ENCODE measurements at regions not wholly inside any gene's neighbourhood (a gene's known extent, or its start where the extent isn't known, plus 50 kb on each side); places are given as distances from the start of the nearest gene placed in this dataset.
A peak's percentile ranks its signal among the peaks of the same experiment; 100 is the strongest.

DNA sequence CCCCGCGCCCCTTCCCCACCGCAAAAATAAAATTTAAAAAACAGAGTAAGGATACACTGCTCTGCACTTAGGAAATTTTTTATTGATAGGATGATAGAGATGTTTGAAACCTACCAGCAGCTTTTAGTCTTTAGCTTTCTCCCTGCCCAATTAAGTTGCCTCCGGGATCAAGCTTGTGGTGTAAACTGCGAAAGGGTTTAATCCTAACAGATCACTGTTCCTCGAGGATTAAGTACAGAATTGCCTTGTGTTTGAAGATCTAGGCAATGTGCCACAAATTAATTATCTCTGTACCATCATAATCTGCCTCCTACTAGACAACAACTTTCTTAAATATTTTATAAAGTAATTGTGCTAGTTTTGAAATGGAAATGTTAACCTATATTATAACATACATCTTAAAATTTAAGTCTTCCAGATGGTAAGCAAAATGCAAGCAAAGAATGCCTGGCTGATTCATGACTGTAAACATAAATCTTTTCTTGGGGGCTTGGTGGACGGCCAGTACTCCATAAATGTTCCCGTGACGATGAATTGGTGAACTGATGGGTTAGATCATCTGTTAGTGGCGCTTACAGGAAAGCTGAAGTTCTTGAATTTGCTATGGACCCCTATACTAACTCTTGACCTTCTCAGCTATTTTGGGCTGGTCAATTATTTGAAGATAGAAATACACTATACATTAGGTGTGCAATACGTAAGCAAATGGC, 58.0 kb upstream of the ARHGAP18 start:
- Histone ChIP-seq H3K27me3 (ENCODE audit: low read length) (0 out of 2 replicates have a peak, but pooled peaks cover 2% of the 10 kb centered on the region), H3K9ac (ENCODE audit: low read length) (no peak overlapping the region), H3K4me2 (ENCODE audit: low read depth, low read length, poor library complexity, severe bottlenecking) (no peak overlapping the region), H3F3A (ENCODE audit: insufficient read depth) (no peaks in the 10 kb centered on the region), H2AFZ (ENCODE audit: low read depth, low read length, severe bottlenecking) (no peak overlapping the region), H3K9me3 (ENCODE audit: insufficient read depth, low read length) (no peaks in the 10 kb centered on the region), H3K36me3 (ENCODE audit: low read length) (no peaks in the 10 kb centered on the region), H4K20me1 (ENCODE audit: low read depth, low read length) (no peaks in the 10 kb centered on the region), H3K4me3 (ENCODE audit: insufficient read depth, low read length, poor library complexity, severe bottlenecking) (no peak overlapping the region), H3K9me2 (replicated peaks; ENCODE audit: insufficient read depth, low read length) (no peaks in the 10 kb centered on the region), H3K79me2 (ENCODE audit: insufficient read depth, low read length) (no peaks in the 10 kb centered on the region), H3K27ac (ENCODE audit: low read depth, low read length) (no peak overlapping the region)
- TF ChIP-seq EZH2phosphoT487 (conservative IDR thresholded peaks at IDR 0.05; ENCODE audit: low read length) = no peak

DNA sequence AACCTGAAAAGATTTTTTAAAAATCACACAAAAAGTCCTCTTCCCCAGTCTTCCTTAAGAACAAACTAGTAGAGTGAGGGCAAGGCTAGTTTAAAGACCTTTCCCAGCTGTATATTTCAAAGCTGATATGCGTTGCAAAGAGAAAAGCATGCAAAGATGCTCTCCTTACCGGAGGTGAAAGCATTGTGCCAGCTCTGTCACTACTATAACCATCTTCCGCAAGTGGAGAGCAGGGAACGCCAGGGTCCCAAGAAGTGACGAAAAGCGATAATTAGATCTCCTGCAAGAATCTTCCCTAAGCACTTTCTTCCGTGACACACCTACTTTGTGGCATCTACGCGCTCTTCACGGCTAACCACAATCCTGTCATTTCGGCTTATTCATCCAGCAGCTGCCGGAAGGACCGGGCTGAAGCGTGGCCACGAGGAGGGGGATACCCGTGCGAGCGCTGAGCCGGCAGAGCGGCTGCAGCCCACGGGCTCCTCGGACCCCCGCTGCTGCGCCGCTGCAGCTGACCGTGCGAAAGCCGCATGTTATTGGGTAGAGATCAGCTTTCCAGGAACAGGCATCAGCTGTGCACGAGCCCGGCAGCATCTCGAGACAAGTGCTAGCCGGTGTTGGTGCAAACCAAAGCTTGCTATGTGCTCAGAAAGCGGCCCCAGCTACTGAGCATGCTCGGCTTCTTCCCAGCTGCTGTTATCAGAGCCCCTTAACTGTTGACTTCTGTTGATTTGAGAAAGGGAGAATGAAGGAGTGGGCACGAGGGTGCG, 57.2 kb upstream of the ARHGAP18 start:
- 0 out of 2 replicates have a peak, but pooled peaks have one; percentile 48 for TF ChIP-seq EZH2phosphoT487 (conservative IDR thresholded peaks at IDR 0.05; ENCODE audit: low read length)
- TF ChIP-seq, protein P1, sequence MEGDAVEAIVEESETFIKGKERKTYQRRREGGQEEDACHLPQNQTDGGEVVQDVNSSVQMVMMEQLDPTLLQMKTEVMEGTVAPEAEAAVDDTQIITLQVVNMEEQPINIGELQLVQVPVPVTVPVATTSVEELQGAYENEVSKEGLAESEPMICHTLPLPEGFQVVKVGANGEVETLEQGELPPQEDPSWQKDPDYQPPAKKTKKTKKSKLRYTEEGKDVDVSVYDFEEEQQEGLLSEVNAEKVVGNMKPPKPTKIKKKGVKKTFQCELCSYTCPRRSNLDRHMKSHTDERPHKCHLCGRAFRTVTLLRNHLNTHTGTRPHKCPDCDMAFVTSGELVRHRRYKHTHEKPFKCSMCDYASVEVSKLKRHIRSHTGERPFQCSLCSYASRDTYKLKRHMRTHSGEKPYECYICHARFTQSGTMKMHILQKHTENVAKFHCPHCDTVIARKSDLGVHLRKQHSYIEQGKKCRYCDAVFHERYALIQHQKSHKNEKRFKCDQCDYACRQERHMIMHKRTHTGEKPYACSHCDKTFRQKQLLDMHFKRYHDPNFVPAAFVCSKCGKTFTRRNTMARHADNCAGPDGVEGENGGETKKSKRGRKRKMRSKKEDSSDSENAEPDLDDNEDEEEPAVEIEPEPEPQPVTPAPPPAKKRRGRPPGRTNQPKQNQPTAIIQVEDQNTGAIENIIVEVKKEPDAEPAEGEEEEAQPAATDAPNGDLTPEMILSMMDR (IDR thresholded peaks at IDR 0.05; ENCODE audit: insufficient read depth, low read length, poor library complexity, severe bottlenecking) = no peak
- Histone ChIP-seq H3K4me3 (ENCODE audit: insufficient read depth, low read length, poor library complexity, severe bottlenecking) (no peak overlapping the region), H3K27me3 (ENCODE audit: low read length) (0 out of 2 replicates have a peak, but pooled peaks cover 2% of the 10 kb centered on the region), H3K36me3 (ENCODE audit: low read length) (no peaks in the 10 kb centered on the region), H3F3A (ENCODE audit: insufficient read depth) (no peaks in the 10 kb centered on the region), H3K79me2 (ENCODE audit: insufficient read depth, low read length) (no peaks in the 10 kb centered on the region), H3K27ac (ENCODE audit: low read depth, low read length) (no peak overlapping the region), H3K9me2 (replicated peaks; ENCODE audit: insufficient read depth, low read length) (no peaks in the 10 kb centered on the region), H2AFZ (ENCODE audit: low read depth, low read length, severe bottlenecking) (no peak overlapping the region), H4K20me1 (ENCODE audit: low read depth, low read length) (no peaks in the 10 kb centered on the region), H3K4me2 (ENCODE audit: low read depth, low read length, poor library complexity, severe bottlenecking) (no peak overlapping the region), H3K9ac (ENCODE audit: low read length) (no peak overlapping the region), H3K9me3 (ENCODE audit: insufficient read depth, low read length) (no peaks in the 10 kb centered on the region)

DNA sequence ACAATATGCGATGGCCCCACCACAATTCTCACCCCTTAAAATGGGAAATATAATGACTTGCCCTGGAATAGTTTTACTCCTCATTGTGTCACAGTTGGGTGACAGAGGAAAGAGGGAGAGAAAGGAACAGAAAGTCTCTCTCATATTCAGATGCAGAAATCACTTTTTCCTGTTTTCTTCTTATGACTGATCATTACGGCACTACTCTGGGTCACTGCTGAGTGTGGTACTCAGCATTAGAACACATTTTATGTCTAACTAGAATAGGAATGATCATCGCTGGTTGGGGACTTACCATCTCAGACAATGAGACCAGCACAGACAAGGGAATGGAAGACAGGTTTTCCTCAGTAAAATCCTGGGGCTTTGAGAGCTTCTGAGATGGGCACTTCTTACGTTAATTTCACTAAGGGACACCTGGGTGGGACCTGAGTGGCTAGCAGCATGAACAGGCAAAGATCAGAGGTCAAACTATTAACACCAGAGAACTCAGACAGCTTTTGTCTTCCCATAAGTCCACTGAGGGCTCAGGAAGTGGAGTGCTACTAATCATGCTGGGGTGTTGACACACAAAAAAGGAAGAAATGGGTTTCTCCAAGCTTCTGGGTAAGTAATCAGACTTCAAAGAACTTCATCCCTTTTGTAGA, 54.9 kb upstream of the ARHGAP18 start:
- H3K27me3 ChIP-seq (ENCODE audit: low read length) = 0 out of 2 replicates have a peak, but pooled peaks cover 2% of the 10 kb centered on the region
- no peaks in the 10 kb centered on the region for H3F3A ChIP-seq (ENCODE audit: insufficient read depth)
- H2AFZ ChIP-seq (ENCODE audit: low read depth, low read length, severe bottlenecking) = no peak overlapping the region
- no peak overlapping the region for H3K4me2 ChIP-seq (ENCODE audit: low read depth, low read length, poor library complexity, severe bottlenecking)
- H3K9me2 ChIP-seq (replicated peaks; ENCODE audit: insufficient read depth, low read length) = no peaks in the 10 kb centered on the region
- no peaks in the 10 kb centered on the region for H3K9me3 ChIP-seq (ENCODE audit: insufficient read depth, low read length)
- no peak overlapping the region for H3K4me3 ChIP-seq (ENCODE audit: insufficient read depth, low read length, poor library complexity, severe bottlenecking)
- no peak overlapping the region for H3K27ac ChIP-seq (ENCODE audit: low read depth, low read length)
- no peak overlapping the region for H3K9ac ChIP-seq (ENCODE audit: low read length)
- no peaks in the 10 kb centered on the region for H3K79me2 ChIP-seq (ENCODE audit: insufficient read depth, low read length)
- no peaks in the 10 kb centered on the region for H3K36me3 ChIP-seq (ENCODE audit: low read length)
- TF ChIP-seq EZH2phosphoT487 (conservative IDR thresholded peaks at IDR 0.05; ENCODE audit: low read length) = no peak
- TF ChIP-seq, protein P1 (IDR thresholded peaks at IDR 0.05; ENCODE audit: insufficient read depth, low read length, poor library complexity, severe bottlenecking) = no peak
- H4K20me1 ChIP-seq (ENCODE audit: low read depth, low read length) = no peaks in the 10 kb centered on the region

Data from SU-DHL-6 (cell line).